ENCODE measurements at regions not wholly inside any gene's neighbourhood (a gene's known extent, or its start where the extent isn't known, plus 50 kb on each side); places are given as distances from the start of the nearest gene placed in this dataset.
"Not testable (repeated sequence)": the region's sequence is repeated elsewhere in the genome, so short reads cannot be mapped to it uniquely, and the experiment has no call there.

GRCh38 chr11:21983431-21983830 lies 209.5 kb upstream of the ANO5 start:
- CTCF ChIA-PET, result no interaction called here
- H3K27ac Mint-ChIP-seq (ENCODE audit: low read depth, unreplicated experiment), result no peak overlapping the region
- intact Hi-C loops (cut with micrococcal nuclease), result no loop called here

GRCh38 chr11:21986361-21986760 lies 206.5 kb upstream of the ANO5 start:
- Mint-ChIP-seq H3K9me3 (ENCODE audit: unreplicated experiment) (peaks cover 29% of the 10 kb centered on the region), H3K27ac (ENCODE audit: low read depth, unreplicated experiment) (no peak overlapping the region), H3K4me3 (ENCODE audit: unreplicated experiment) (no peak overlapping the region), H3K36me3 (ENCODE audit: insufficient read depth, unreplicated experiment) (no peaks in the 10 kb centered on the region), H3K4me1 (ENCODE audit: insufficient read depth, unreplicated experiment) (no peaks in the 10 kb centered on the region), H3K27me3 (ENCODE audit: insufficient read depth, unreplicated experiment) (no peaks in the 10 kb centered on the region)
- intact Hi-C loops (cut with micrococcal nuclease), result no loop called here
- BruUV-seq (replicated peaks), result no TSS peak
- DNase-seq (ENCODE audit: unreplicated experiment), result no peak
- ChIA-PET CTCF (no interaction called here), POLR2A (no interaction called here)
- no peak for TF ChIP-seq CTCF (IDR thresholded peaks at IDR 0.05; ENCODE audit: unreplicated experiment)

More at GRCh38 chr11:21983431-21983830, 209.5 kb upstream of the ANO5 start:
- no peak for DNase-seq (ENCODE audit: unreplicated experiment)
- no peak for TF ChIP-seq CTCF (IDR thresholded peaks at IDR 0.05; ENCODE audit: unreplicated experiment)
- Mint-ChIP-seq H3K4me1 (ENCODE audit: insufficient read depth, unreplicated experiment) (no peaks in the 10 kb centered on the region), H3K36me3 (ENCODE audit: insufficient read depth, unreplicated experiment) (no peaks in the 10 kb centered on the region), H3K9me3 (ENCODE audit: unreplicated experiment) (peaks cover 28% of the 10 kb centered on the region), H3K27me3 (ENCODE audit: insufficient read depth, unreplicated experiment) (no peaks in the 10 kb centered on the region), H3K4me3 (ENCODE audit: unreplicated experiment) (no peak overlapping the region)
- POLR2A ChIA-PET, result no interaction called here
- BruUV-seq (replicated peaks), result no TSS peak

GRCh38 chr11:21987261-21987660 lies 205.6 kb upstream of the ANO5 start:
- no TSS peak for BruUV-seq (replicated peaks)
- TF ChIP-seq CTCF (IDR thresholded peaks at IDR 0.05; ENCODE audit: unreplicated experiment), result no peak
- Mint-ChIP-seq H3K27ac (ENCODE audit: low read depth, unreplicated experiment) (no peak overlapping the region), H3K36me3 (ENCODE audit: insufficient read depth, unreplicated experiment) (no peaks in the 10 kb centered on the region), H3K4me1 (ENCODE audit: insufficient read depth, unreplicated experiment) (no peaks in the 10 kb centered on the region), H3K9me3 (ENCODE audit: unreplicated experiment) (peaks cover 29% of the 10 kb centered on the region), H3K4me3 (ENCODE audit: unreplicated experiment) (no peak overlapping the region), H3K27me3 (ENCODE audit: insufficient read depth, unreplicated experiment) (no peaks in the 10 kb centered on the region)
- DNase-seq (ENCODE audit: unreplicated experiment), result no peak
- ChIA-PET POLR2A (no interaction called here), CTCF (interaction anchor here (0.5 kb wide), 1 partner anchor 467 kb away, joined by 3 read pairs; no protein-coding TSS in a partner anchor)
- intact Hi-C loops (cut with micrococcal nuclease), result no loop called here

- Mint-ChIP-seq H3K9me3 (ENCODE audit: unreplicated experiment) (peaks cover 29% of the 10 kb centered on the region), H3K4me1 (ENCODE audit: insufficient read depth, unreplicated experiment) (no peaks in the 10 kb centered on the region), H3K27ac (ENCODE audit: low read depth, unreplicated experiment) (no peak overlapping the region), H3K4me3 (ENCODE audit: unreplicated experiment) (no peak overlapping the region), H3K27me3 (ENCODE audit: insufficient read depth, unreplicated experiment) (no peaks in the 10 kb centered on the region), H3K36me3 (ENCODE audit: insufficient read depth, unreplicated experiment) (no peaks in the 10 kb centered on the region)
- CTCF ChIA-PET, result interaction anchor here (0.7 kb wide), 1 partner anchor 16 kb away, joined by 3 read pairs; no protein-coding TSS in a partner anchor
- intact Hi-C loops (cut with micrococcal nuclease), result no loop called here
- no peak for TF ChIP-seq CTCF (IDR thresholded peaks at IDR 0.05; ENCODE audit: unreplicated experiment)
- POLR2A ChIA-PET, result no interaction called here
- BruUV-seq (replicated peaks), result no TSS peak
- peak; percentile 8 for DNase-seq (ENCODE audit: unreplicated experiment)
Measured at GRCh38 chr11:21988477-21988876, 204.4 kb upstream of the ANO5 start.

- POLR2A ChIA-PET; H3K4me3 Mint-ChIP-seq (ENCODE audit: unreplicated experiment); H3K36me3 Mint-ChIP-seq (ENCODE audit: insufficient read depth, unreplicated experiment); BruUV-seq (replicated peaks); intact Hi-C loops (cut with micrococcal nuclease); H3K27me3 Mint-ChIP-seq (ENCODE audit: insufficient read depth, unreplicated experiment); H3K27ac Mint-ChIP-seq (ENCODE audit: low read depth, unreplicated experiment); DNase-seq (ENCODE audit: unreplicated experiment); H3K4me1 Mint-ChIP-seq (ENCODE audit: insufficient read depth, unreplicated experiment); H3K9me3 Mint-ChIP-seq (ENCODE audit: unreplicated experiment): not testable (repeated sequence)
- CTCF ChIA-PET, result interaction anchor here (1.1 kb wide), 1 partner anchor 12 kb away, joined by 3 read pairs; no protein-coding TSS in a partner anchor
Measured at GRCh38 chr11:22001803-22002202, 191.1 kb upstream of the ANO5 start.
